Neuronal stem cell (in vitro differentiated cells): ENCODE measurements at regions not wholly inside any gene's neighbourhood (a gene's known extent, or its start where the extent isn't known, plus 50 kb on each side); places are given as distances from the start of the nearest gene placed in this dataset.

ENCODE experiments used
- DNase-seq: peaks from one replicate; pipeline ENCODE4 v3.0.0-alpha.2; 2013; ENCODE audit warnings: low spot score
- H2AFZ ChIP-seq: one replicate; pipeline ENCODE4 v1.6.1; 2013; ENCODE audit warnings: mild to moderate bottlenecking, low read length, inconsistent platforms
- H2AK5ac ChIP-seq: 2 replicates; pipeline ENCODE4 v1.6.1; 2013; ENCODE audit warnings: low read depth, mild to moderate bottlenecking, inconsistent platforms, low read length, moderate library complexity, mixed read lengths
- H2BK120ac ChIP-seq: 2 replicates; pipeline ENCODE4 v1.6.1; 2013; ENCODE audit warnings: low read depth, mild to moderate bottlenecking, inconsistent platforms, low read length, moderate library complexity, mixed read lengths
- H2BK12ac ChIP-seq: one replicate; pipeline ENCODE4 v1.6.1; 2013; ENCODE audit warnings: low read length, inconsistent platforms
- H2BK15ac ChIP-seq: 2 replicates; pipeline ENCODE4 v1.6.1; 2013; ENCODE audit warnings: mild to moderate bottlenecking, low read length, inconsistent platforms, mixed read lengths
- H2BK5ac ChIP-seq: one replicate; pipeline ENCODE4 v1.6.1; 2013; ENCODE audit warnings: inconsistent platforms, mild to moderate bottlenecking, low read length, moderate library complexity
- H3K14ac ChIP-seq: one replicate; pipeline ENCODE4 v1.6.1; 2013; ENCODE audit warnings: low read length, inconsistent platforms
- H3K18ac ChIP-seq: 2 replicates; pipeline ENCODE4 v1.6.1; 2013; ENCODE audit warnings: low read length, inconsistent platforms
- H3K23ac ChIP-seq: 2 replicates; pipeline ENCODE4 v1.6.1; 2013; ENCODE audit warnings: low read depth, mild to moderate bottlenecking, mixed read lengths, low read length, inconsistent platforms; ENCODE audit not compliant: poor library complexity
- H3K27ac ChIP-seq: replicated peaks from 3 replicates; pipeline ENCODE4 v1.5.1; 2013; ENCODE audit warnings: low read length, inconsistent platforms
- H3K27me3 ChIP-seq, 3 experiments: 2 replicates each; pipeline ENCODE4 v1.6.1; 2013; ENCODE audit warnings: low read length in 3 of 3, mild to moderate bottlenecking in 2 of 3, inconsistent platforms in 1 of 3, low read depth in 1 of 3, mixed read lengths in 1 of 3, moderate library complexity in 1 of 3; ENCODE audit not compliant: control insufficient read depth in 3 of 3, insufficient read depth in 3 of 3
- H3K36me3 ChIP-seq, 2 donors: replicated peaks in 1 of 2; 2 replicates each; pipeline ENCODE4 v1.6.1; 2013; ENCODE audit warnings: low read length in 2 of 2; ENCODE audit not compliant: control insufficient read depth in 2 of 2, insufficient read depth in 2 of 2
- H3K4ac ChIP-seq: 2 replicates; pipeline ENCODE4 v1.6.1; 2013; ENCODE audit warnings: inconsistent platforms, mild to moderate bottlenecking, low read length, moderate library complexity
- H3K4me1 ChIP-seq, 2 donors: 1 replicate in 1 of 2; 2 replicates in 1 of 2; pipeline ENCODE4 v1.6.1; 2013; ENCODE audit warnings: low read length in 2 of 2, low read depth in 1 of 2; ENCODE audit not compliant: control insufficient read depth in 2 of 2, insufficient read depth in 1 of 2
- H3K4me2 ChIP-seq: one replicate; pipeline ENCODE4 v1.6.1; 2013; ENCODE audit warnings: mild to moderate bottlenecking, low read length, inconsistent platforms; ENCODE audit not compliant: insufficient read depth, poor library complexity, severe bottlenecking
- H3K4me3 ChIP-seq, 2 donors: 2 replicates each; pipeline ENCODE4 v1.5.1; 2013; ENCODE audit warnings: low read length in 2 of 2, mild to moderate bottlenecking in 2 of 2, inconsistent platforms in 1 of 2, moderate library complexity in 1 of 2
- H3K79me1 ChIP-seq: one replicate; pipeline ENCODE4 v1.6.1; 2013; ENCODE audit warnings: low read depth, mild to moderate bottlenecking, inconsistent platforms, low read length, moderate library complexity
- H3K9ac ChIP-seq: one replicate; pipeline ENCODE4 v1.6.1; 2013; ENCODE audit warnings: mild to moderate bottlenecking, low read depth, low read length, inconsistent platforms; ENCODE audit not compliant: poor library complexity
- H3K9me3 ChIP-seq, 2 donors: replicated peaks in 1 of 2; 2 replicates each; pipeline versions ENCODE3 to v1.6.1; 2013; ENCODE audit warnings: low read length in 2 of 2, mild to moderate bottlenecking in 2 of 2, inconsistent platforms in 1 of 2, low read depth in 1 of 2, mixed read lengths in 1 of 2, moderate library complexity in 1 of 2; ENCODE audit not compliant: control insufficient read depth in 2 of 2, insufficient read depth in 1 of 2
- H4K8ac ChIP-seq: one replicate; pipeline ENCODE4 v1.6.1; 2013; ENCODE audit warnings: low read depth, mild to moderate bottlenecking, inconsistent platforms, low read length, moderate library complexity
- H4K91ac ChIP-seq: one replicate; pipeline ENCODE4 v1.6.1; 2013; ENCODE audit warnings: low read length, low read depth, mild to moderate bottlenecking, inconsistent platforms; ENCODE audit not compliant: poor library complexity
- WGBS, 2 donors: extraction: QIAGEN DNeasy Blood & Tissue Kit; methylation state at CpG; one replicate each; pipeline ENCODE4 v1.1.7; 2013; ENCODE audit warnings: missing lambda C conversion rate in 2 of 2, mixed read lengths in 1 of 2; ENCODE audit not compliant: insufficient read length in 2 of 2, insufficient replicate concordance in 1 of 2; ENCODE audit errors: extremely low coverage in 2 of 2; 5-methylcytosine and 5-hydroxymethylcytosine counted together

- no peak overlapping the region for H3K9ac ChIP-seq
- H4K8ac ChIP-seq: no peak overlapping the region
- H3K27me3 ChIP-seq: no peaks in the 10 kb centered on the region
- no peak overlapping the region for H3K4me2 ChIP-seq
- no CpG with 5 or more reads among the region's 3 CpGs for WGBS, 2 donors
- no peak overlapping the region for H3K18ac ChIP-seq
- H2BK5ac ChIP-seq: no peak overlapping the region
- H3K23ac ChIP-seq: no peak overlapping the region
- no peak overlapping the region for H2AFZ ChIP-seq
- no peak overlapping the region for H2BK120ac ChIP-seq
- no peak overlapping the region for H3K4ac ChIP-seq
- no peaks in the 10 kb centered on the region for H3K79me1 ChIP-seq
- no peak for DNase-seq
- no peaks in the 10 kb centered on the region for H3K4me1 ChIP-seq
- no peak overlapping the region for H3K27ac ChIP-seq
- no peak overlapping the region for H2AK5ac ChIP-seq
- no peak overlapping the region for H2BK12ac ChIP-seq
- H4K91ac ChIP-seq: no peak overlapping the region
- no peaks in the 10 kb centered on the region for H3K9me3 ChIP-seq
- H3K36me3 ChIP-seq: peaks cover 0 to 1% of the 10 kb centered on the region in 2 donors
- no peak overlapping the region for H3K14ac ChIP-seq
- no peak overlapping the region for H3K4me3 ChIP-seq
- H2BK15ac ChIP-seq: no peak overlapping the region
Measured at GRCh38 chr10:108434559-108435252, 1270.2 kb upstream of the SORCS1 start.

GRCh38 chr10:108427146-108427545 lies 1262.6 kb upstream of the SORCS1 start:
- H2BK12ac ChIP-seq: no peak overlapping the region
- no peak overlapping the region for H3K23ac ChIP-seq
- H4K91ac ChIP-seq: no peak overlapping the region
- H2AK5ac ChIP-seq: no peak overlapping the region
- no CpG with 5 or more reads among the region's 5 CpGs for WGBS, 2 donors
- no peak overlapping the region for H3K4ac ChIP-seq
- H3K27ac ChIP-seq: no peak overlapping the region
- no peak overlapping the region for H2BK120ac ChIP-seq
- H3K4me3 ChIP-seq: no peak overlapping the region
- H2BK5ac ChIP-seq: no peak overlapping the region
- H2AFZ ChIP-seq: no peak overlapping the region
- no peaks in the 10 kb centered on the region for H3K79me1 ChIP-seq
- H3K4me2 ChIP-seq: no peak overlapping the region
- no peak overlapping the region for H3K9ac ChIP-seq
- no peak for DNase-seq
- H3K9me3 ChIP-seq: no peaks in the 10 kb centered on the region
- no peak overlapping the region for H4K8ac ChIP-seq
- no peak overlapping the region for H2BK15ac ChIP-seq
- no peaks in the 10 kb centered on the region for H3K4me1 ChIP-seq
- H3K14ac ChIP-seq: no peak overlapping the region
- H3K36me3 ChIP-seq: no peaks in the 10 kb centered on the region
- no peaks in the 10 kb centered on the region for H3K27me3 ChIP-seq
- H3K18ac ChIP-seq: no peak overlapping the region

- H2BK12ac ChIP-seq: no peak overlapping the region
- DNase-seq: no peak
- no peak overlapping the region for H3K18ac ChIP-seq
- no peak overlapping the region for H3K27ac ChIP-seq
- no CpG with 5 or more reads among the region's 1 CpG for WGBS, 2 donors
- no peak overlapping the region for H2BK15ac ChIP-seq
- no peak overlapping the region for H4K8ac ChIP-seq
- H3K4me3 ChIP-seq: no peak overlapping the region
- H3K4me2 ChIP-seq: no peak overlapping the region
- H3K9ac ChIP-seq: no peak overlapping the region
- H3K79me1 ChIP-seq: no peaks in the 10 kb centered on the region
- no peak overlapping the region for H4K91ac ChIP-seq
- H3K9me3 ChIP-seq: no peaks in the 10 kb centered on the region
- H3K36me3 ChIP-seq: no peaks in the 10 kb centered on the region
- no peak overlapping the region for H2AFZ ChIP-seq
- no peak overlapping the region for H2BK120ac ChIP-seq
- no peak overlapping the region for H3K4ac ChIP-seq
- H3K4me1 ChIP-seq: no peaks in the 10 kb centered on the region
- H2AK5ac ChIP-seq: no peak overlapping the region
- H3K23ac ChIP-seq: no peak overlapping the region
- no peak overlapping the region for H3K14ac ChIP-seq
- no peaks in the 10 kb centered on the region for H3K27me3 ChIP-seq
- H2BK5ac ChIP-seq: no peak overlapping the region
Measured at GRCh38 chr10:108425283-108425964, 1260.9 kb upstream of the SORCS1 start.

- Histone ChIP-seq H3K27ac (no peak overlapping the region), H4K8ac (no peak overlapping the region), H3K14ac (no peak overlapping the region), H3K18ac (no peak overlapping the region), H2BK120ac (no peak overlapping the region), H3K4me3 (no peak overlapping the region), H3K23ac (no peak overlapping the region), H3K9me3 (no peaks in the 10 kb centered on the region), H3K4ac (no peak overlapping the region), H4K91ac (no peak overlapping the region), H3K27me3 (no peaks in the 10 kb centered on the region), H3K9ac (no peak overlapping the region), H2BK15ac (no peak overlapping the region), H3K79me1 (no peaks in the 10 kb centered on the region), H3K4me2 (no peak overlapping the region), H3K4me1 (no peaks in the 10 kb centered on the region), H2BK12ac (no peak overlapping the region), H2BK5ac (no peak overlapping the region), H2AFZ (no peak overlapping the region), H3K36me3 (no peaks in the 10 kb centered on the region), H2AK5ac (no peak overlapping the region)
- WGBS, 2 donors: no CpG with 5 or more reads among the region's 1 CpG
- no peak for DNase-seq
Measured at GRCh38 chr10:108424656-108425055, 1260.2 kb upstream of the SORCS1 start.
